ENCODE measurements at regions not wholly inside any gene's neighbourhood (a gene's known extent, or its start where the extent isn't known, plus 50 kb on each side); places are given as distances from the start of the nearest gene placed in this dataset.

GRCh38 chr13:53638040-53638439, 609.4 kb downstream of the OLFM4 start:
- H3F3A ChIP-seq (ENCODE audit: low read depth): no peaks in the 10 kb centered on the region
- TF ChIP-seq EZH2 (IDR thresholded peaks at IDR 0.05) (no peak), CTCF (IDR thresholded peaks at IDR 0.05) (no peak), EZH2phosphoT487 (IDR thresholded peaks at IDR 0.05) (no peak)
- peaks cover 15% of the 10 kb centered on the region for H3K4me1 ChIP-seq
- no peaks in the 10 kb centered on the region for H3K27me3 ChIP-seq
- no peak for DNase-seq (ENCODE audit: low spot score)
- peak overlapping the region; percentile 17 for H3K4me2 ChIP-seq
- Mint-ChIP-seq H3K4me3 (no peak overlapping the region), H3K36me3 (no peaks in the 10 kb centered on the region), H3K9me3 (no peaks in the 10 kb centered on the region), H3K4me1 (peaks cover 19% of the 10 kb centered on the region), H3K27ac (no peak overlapping the region), H3K27me3 (ENCODE audit: insufficient read depth, low read depth) (no peaks in the 10 kb centered on the region)
- no peaks in the 10 kb centered on the region for H3K9me3 ChIP-seq (ENCODE audit: low read depth)
- H2AFZ ChIP-seq (replicated peaks): no peak overlapping the region
- H3K79me2 ChIP-seq (ENCODE audit: low read depth): no peaks in the 10 kb centered on the region
- no peak overlapping the region for H3K9ac ChIP-seq
- H3K36me3 ChIP-seq: no peaks in the 10 kb centered on the region
- no peak overlapping the region for H3K27ac ChIP-seq
- H3K4me3 ChIP-seq: no peak overlapping the region
- no peaks in the 10 kb centered on the region for H4K20me1 ChIP-seq (ENCODE audit: low read depth)

GRCh38 chr13:53642306-53642705, 613.7 kb downstream of the OLFM4 start:
- Histone ChIP-seq H3K27me3 (no peaks in the 10 kb centered on the region), H3K9me3 (ENCODE audit: low read depth) (no peaks in the 10 kb centered on the region), H3F3A (ENCODE audit: low read depth) (no peaks in the 10 kb centered on the region), H3K79me2 (ENCODE audit: low read depth) (no peaks in the 10 kb centered on the region), H3K36me3 (no peaks in the 10 kb centered on the region), H3K4me1 (peaks cover 9% of the 10 kb centered on the region), H4K20me1 (ENCODE audit: low read depth) (no peaks in the 10 kb centered on the region), H3K4me3 (no peak overlapping the region), H2AFZ (replicated peaks) (no peak overlapping the region), H3K27ac (no peak overlapping the region), H3K4me2 (no peak overlapping the region), H3K9ac (no peak overlapping the region)
- peaks cover 12% of the 10 kb centered on the region for H3K4me1 Mint-ChIP-seq
- no peaks in the 10 kb centered on the region for H3K27me3 Mint-ChIP-seq (ENCODE audit: insufficient read depth, low read depth)
- no peak for DNase-seq (ENCODE audit: low spot score)
- TF ChIP-seq EZH2 (IDR thresholded peaks at IDR 0.05) (no peak), EZH2phosphoT487 (IDR thresholded peaks at IDR 0.05) (no peak), CTCF (IDR thresholded peaks at IDR 0.05) (no peak)
- H3K27ac Mint-ChIP-seq: no peak overlapping the region
- H3K36me3 Mint-ChIP-seq: no peaks in the 10 kb centered on the region
- H3K9me3 Mint-ChIP-seq: no peaks in the 10 kb centered on the region
- H3K4me3 Mint-ChIP-seq: no peak overlapping the region

GRCh38 chr13:53648673-53649072, 620.1 kb downstream of the OLFM4 start:
- Histone ChIP-seq H3K36me3 (no peaks in the 10 kb centered on the region), H3K27me3 (no peaks in the 10 kb centered on the region), H3K9ac (no peak overlapping the region), H3K4me3 (no peak overlapping the region), H2AFZ (replicated peaks) (no peak overlapping the region), H3K4me2 (no peak overlapping the region), H3K4me1 (no peaks in the 10 kb centered on the region), H3K9me3 (ENCODE audit: low read depth) (no peaks in the 10 kb centered on the region), H3K27ac (no peak overlapping the region), H4K20me1 (ENCODE audit: low read depth) (no peaks in the 10 kb centered on the region), H3K79me2 (ENCODE audit: low read depth) (no peaks in the 10 kb centered on the region), H3F3A (ENCODE audit: low read depth) (no peaks in the 10 kb centered on the region)
- TF ChIP-seq EZH2 (IDR thresholded peaks at IDR 0.05) (no peak), CTCF (IDR thresholded peaks at IDR 0.05) (no peak), EZH2phosphoT487 (IDR thresholded peaks at IDR 0.05) (no peak)
- DNase-seq (ENCODE audit: low spot score): no peak
- no peak overlapping the region for H3K27ac Mint-ChIP-seq
- H3K27me3 Mint-ChIP-seq (ENCODE audit: insufficient read depth, low read depth): peaks cover 2% of the 10 kb centered on the region
- H3K36me3 Mint-ChIP-seq: no peaks in the 10 kb centered on the region
- H3K9me3 Mint-ChIP-seq: no peaks in the 10 kb centered on the region
- peaks cover 4% of the 10 kb centered on the region for H3K4me1 Mint-ChIP-seq
- no peak overlapping the region for H3K4me3 Mint-ChIP-seq
